ENCODE measurements at regions not wholly inside any gene's neighbourhood (a gene's known extent, or its start where the extent isn't known, plus 50 kb on each side); places are given as distances from the start of the nearest gene placed in this dataset.

DNA sequence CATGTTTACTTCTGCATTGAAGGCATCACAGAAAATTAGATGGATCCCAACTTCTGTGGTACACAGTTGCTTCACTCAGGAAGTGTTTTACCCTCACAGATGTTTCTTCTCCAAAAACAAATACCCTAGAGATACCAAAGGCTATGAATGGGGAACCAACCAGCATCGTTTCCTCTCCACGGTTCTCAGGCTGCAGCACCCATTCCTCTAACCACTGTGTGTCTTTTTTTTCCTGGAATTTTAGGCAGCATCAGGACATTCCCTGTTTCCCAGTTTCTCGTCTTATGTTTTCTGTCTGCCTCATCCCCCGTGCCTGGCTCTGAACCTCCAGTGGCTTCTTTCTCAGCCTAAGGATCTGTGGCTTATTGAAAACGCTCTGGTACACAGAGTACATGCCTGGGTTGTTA lies 72.0 kb upstream of the TBX5 start:
- TF ChIP-seq, protein P1, sequence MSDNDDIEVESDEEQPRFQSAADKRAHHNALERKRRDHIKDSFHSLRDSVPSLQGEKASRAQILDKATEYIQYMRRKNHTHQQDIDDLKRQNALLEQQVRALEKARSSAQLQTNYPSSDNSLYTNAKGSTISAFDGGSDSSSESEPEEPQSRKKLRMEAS (IDR thresholded peaks at IDR 0.05; ENCODE audit: low read depth, low read length): no peak
- TF ChIP-seq MYC (IDR thresholded peaks at IDR 0.05; ENCODE audit: low read depth, low read length) (no peak), POLR2A (IDR thresholded peaks at IDR 0.05; ENCODE audit: extremely low read depth, insufficient read length) (no peak)
- TF ChIP-seq, protein P2, sequence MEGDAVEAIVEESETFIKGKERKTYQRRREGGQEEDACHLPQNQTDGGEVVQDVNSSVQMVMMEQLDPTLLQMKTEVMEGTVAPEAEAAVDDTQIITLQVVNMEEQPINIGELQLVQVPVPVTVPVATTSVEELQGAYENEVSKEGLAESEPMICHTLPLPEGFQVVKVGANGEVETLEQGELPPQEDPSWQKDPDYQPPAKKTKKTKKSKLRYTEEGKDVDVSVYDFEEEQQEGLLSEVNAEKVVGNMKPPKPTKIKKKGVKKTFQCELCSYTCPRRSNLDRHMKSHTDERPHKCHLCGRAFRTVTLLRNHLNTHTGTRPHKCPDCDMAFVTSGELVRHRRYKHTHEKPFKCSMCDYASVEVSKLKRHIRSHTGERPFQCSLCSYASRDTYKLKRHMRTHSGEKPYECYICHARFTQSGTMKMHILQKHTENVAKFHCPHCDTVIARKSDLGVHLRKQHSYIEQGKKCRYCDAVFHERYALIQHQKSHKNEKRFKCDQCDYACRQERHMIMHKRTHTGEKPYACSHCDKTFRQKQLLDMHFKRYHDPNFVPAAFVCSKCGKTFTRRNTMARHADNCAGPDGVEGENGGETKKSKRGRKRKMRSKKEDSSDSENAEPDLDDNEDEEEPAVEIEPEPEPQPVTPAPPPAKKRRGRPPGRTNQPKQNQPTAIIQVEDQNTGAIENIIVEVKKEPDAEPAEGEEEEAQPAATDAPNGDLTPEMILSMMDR (IDR thresholded peaks at IDR 0.05; ENCODE audit: low read depth, low read length): no peak
- H3K4me3 ChIP-seq (ENCODE audit: low read depth, low read length): no peak overlapping the region
- peak; percentile 27 for DNase-seq (ENCODE audit: low read depth)

DNA sequence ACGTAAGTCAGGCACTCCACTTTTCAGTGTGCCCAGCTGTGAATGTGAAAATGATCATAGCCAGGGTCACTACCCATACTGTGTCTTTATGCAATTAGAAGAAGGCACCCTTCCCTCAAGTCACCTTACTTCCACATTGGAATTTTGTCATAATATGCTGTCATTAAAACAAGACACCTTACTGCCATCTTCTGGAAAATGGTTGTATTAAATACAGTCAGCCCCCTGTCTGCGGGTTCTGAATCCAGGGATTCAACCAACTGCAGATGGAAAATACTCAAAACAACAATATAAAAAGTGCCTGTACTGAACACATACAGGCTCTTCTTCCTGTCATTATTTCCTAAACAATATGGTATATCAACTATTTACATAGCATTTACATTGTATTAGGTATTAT lies 70.2 kb upstream of the TBX5 start:
- no peak overlapping the region for H3K4me3 ChIP-seq (ENCODE audit: low read depth, low read length)
- TF ChIP-seq, protein P2 (IDR thresholded peaks at IDR 0.05; ENCODE audit: low read depth, low read length): peak; percentile 7
- no peak for TF ChIP-seq MYC (IDR thresholded peaks at IDR 0.05; ENCODE audit: low read depth, low read length)
- TF ChIP-seq, protein P1 (IDR thresholded peaks at IDR 0.05; ENCODE audit: low read depth, low read length): no peak
- no peak for TF ChIP-seq POLR2A (IDR thresholded peaks at IDR 0.05; ENCODE audit: extremely low read depth, insufficient read length)
- peak; percentile 22 for DNase-seq (ENCODE audit: low read depth)

DNA sequence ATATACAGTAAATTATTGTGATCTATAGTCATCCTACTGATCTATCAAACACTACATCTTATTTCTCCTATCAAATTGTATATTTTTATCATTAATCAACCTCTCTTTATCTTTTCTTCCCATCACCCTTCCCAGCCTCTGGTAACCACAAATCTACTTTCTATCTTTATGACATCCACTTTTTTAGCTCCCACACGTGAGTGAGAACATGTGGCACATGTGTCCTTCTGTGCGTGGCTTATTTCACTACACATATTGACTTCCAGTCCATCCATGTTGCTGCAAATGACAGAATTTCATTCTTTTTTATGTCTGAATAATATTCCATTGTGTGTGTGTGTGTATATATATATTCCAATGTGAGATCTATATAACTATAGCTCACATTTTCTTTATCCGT lies 67.8 kb upstream of the TBX5 start:
- no peak for DNase-seq (ENCODE audit: low read depth)
- no peak overlapping the region for H3K4me3 ChIP-seq (ENCODE audit: low read depth, low read length)
- TF ChIP-seq, protein P2 (IDR thresholded peaks at IDR 0.05; ENCODE audit: low read depth, low read length): no peak

DNA sequence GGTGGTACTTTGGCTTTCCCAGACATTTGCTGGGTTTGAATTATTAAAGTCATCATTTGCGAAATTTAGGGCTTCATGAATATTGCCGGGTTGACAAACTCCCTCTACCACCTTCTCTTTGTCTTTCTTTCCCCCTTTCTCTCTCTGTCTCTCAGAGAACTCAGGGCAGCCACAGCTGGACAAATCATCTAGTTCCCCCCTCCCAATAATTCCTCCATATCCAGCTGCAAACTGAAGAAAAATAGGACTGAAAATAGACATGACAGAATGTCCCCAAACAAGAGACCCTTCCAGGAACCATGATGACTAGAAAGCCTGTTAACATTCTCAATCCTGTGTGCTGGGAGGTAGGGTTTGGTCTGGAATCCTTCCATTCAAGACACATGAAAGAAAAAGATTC lies 67.1 kb upstream of the TBX5 start:
- TF ChIP-seq, protein P1 (IDR thresholded peaks at IDR 0.05; ENCODE audit: low read depth, low read length): no peak
- TF ChIP-seq MYC (IDR thresholded peaks at IDR 0.05; ENCODE audit: low read depth, low read length) (no peak), POLR2A (IDR thresholded peaks at IDR 0.05; ENCODE audit: extremely low read depth, insufficient read length) (no peak)
- TF ChIP-seq, protein P2 (IDR thresholded peaks at IDR 0.05; ENCODE audit: low read depth, low read length): no peak
- DNase-seq (ENCODE audit: low read depth): no peak
- no peak overlapping the region for H3K4me3 ChIP-seq (ENCODE audit: low read depth, low read length)

DNA sequence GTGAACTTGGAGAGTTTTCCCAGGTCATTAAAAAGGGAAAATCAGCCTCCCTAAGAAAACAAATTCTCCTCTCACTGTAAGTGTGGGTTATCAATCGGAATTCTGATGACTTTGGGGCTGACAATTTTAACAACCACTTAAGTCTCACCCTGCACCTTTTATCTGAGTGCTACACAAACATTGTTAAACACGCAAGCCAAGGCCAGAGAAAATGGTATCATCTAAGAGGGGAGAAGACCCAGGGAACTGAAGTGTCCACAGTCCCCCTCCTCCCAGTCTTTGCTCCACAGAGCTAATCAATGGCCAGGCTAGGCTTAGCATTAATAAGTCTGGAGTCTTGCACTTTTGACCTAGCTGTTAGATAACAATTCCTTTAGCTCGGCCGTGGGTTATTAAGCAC lies 51.7 kb upstream of the TBX5 start:
- no peak overlapping the region for H3K4me3 ChIP-seq (ENCODE audit: low read depth, low read length)
- no peak for TF ChIP-seq POLR2A (IDR thresholded peaks at IDR 0.05; ENCODE audit: extremely low read depth, insufficient read length)
- TF ChIP-seq, protein P1 (IDR thresholded peaks at IDR 0.05; ENCODE audit: low read depth, low read length): no peak
- TF ChIP-seq, protein P2 (IDR thresholded peaks at IDR 0.05; ENCODE audit: low read depth, low read length): no peak
- TF ChIP-seq MYC (IDR thresholded peaks at IDR 0.05; ENCODE audit: low read depth, low read length): no peak
- no peak for DNase-seq (ENCODE audit: low read depth)
